GM21528 (cell line): ENCODE measurements at regions not wholly inside any gene's neighbourhood (a gene's known extent, or its start where the extent isn't known, plus 50 kb on each side); places are given as distances from the start of the nearest gene placed in this dataset.
"Not testable (repeated sequence)": the region's sequence is repeated elsewhere in the genome, so short reads cannot be mapped to it uniquely, and the experiment has no call there.

ENCODE experiments used
- ATAC-seq: cut with Tn5 transposase; IDR thresholded peaks from one replicate; pipeline ENCODE4 v1.9.1; 2021; ENCODE audit warnings: mild to moderate bottlenecking, moderate library complexity; ENCODE audit not compliant: unreplicated experiment, low FRiP score

DNA sequence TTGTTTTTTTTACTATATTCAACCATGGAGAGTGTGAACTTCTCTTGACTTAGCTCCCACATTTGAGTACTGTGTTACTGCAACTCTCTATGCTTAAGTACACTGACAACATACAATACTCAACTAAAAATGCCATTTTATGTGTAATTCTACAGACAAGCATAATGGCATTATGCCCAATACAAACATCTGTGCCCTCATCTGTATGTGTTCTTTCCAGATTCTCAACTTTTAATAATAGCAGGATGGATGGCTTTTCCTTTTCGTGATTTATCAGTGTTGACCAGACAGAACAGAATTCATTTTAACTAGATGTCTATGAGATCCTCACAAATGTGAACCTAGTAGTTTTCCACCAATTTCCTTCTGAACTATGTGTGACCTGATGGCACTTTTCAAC lies 84.2 kb upstream of the MARCKS start:
- no peak for ATAC-seq

DNA sequence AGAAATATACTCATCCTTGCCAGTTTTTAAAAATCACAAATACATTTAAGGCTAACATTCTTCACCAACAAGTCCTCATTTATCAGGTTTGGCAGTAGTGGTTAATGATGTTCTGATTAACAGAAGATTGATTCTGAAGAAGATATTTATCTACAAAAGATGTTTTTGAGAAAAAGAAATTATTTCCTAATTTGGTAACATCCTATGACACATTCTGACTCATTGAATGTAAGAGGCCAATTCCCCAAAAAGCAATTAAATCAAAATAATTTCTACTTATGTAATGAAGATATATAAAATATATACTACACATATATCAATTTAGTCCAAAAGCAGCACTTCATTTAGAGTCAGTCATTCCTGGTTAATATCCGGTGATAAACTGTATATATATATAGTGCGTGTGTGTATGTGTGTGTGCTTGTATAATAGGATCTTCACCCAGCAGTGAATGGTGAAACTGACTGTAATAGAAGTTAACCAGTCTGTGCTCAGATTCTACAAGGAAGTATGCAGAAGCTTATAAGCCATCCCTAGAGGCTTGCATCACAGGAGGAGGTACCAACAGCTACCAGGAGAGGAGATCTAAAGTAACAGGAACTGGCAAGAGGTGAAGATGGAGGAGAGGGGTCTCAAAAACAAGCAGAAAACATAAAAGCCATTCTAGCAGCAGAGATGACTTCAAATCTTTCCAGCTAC lies 82.9 kb upstream of the MARCKS start:
- no peak for ATAC-seq

DNA sequence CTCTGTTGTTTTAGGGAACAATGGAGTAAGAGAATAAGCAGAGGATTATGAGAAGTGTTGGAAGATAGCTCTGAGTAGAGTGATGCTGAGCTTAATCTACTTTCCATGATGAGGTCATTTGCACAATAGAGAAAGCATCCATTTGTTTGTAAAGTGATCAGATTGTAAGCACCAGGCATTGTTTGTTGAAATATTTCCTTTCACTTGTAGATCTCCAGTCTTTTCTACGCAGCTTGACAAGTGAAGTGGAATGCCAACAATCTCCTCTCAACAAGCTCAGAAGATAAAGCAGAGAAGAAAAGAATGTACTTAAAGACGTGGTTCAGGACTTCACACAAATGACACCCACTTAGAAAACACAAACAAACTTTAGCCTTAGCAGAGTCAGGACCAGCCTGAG lies 80.1 kb upstream of the MARCKS start:
- ATAC-seq: no peak

DNA sequence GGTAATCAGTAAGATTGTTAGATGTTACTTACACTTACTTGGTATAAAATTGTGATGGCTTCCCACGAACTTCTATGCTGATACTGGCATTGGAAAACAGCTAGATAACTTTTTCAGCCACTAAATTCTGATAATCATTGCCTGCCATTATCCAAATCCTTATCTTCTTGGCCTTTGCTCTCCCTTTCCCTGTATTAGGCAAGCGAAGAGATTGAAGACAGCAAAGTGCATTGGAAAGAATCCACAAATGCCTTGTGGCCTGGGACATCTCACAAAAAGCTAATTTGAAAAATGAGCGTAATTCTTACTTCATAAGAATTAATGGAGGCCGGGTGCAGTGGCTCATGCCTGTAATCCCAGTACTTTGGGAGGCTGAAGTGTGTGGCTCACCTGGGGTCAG lies 79.5 kb upstream of the MARCKS start:
- ATAC-seq: no peak

DNA sequence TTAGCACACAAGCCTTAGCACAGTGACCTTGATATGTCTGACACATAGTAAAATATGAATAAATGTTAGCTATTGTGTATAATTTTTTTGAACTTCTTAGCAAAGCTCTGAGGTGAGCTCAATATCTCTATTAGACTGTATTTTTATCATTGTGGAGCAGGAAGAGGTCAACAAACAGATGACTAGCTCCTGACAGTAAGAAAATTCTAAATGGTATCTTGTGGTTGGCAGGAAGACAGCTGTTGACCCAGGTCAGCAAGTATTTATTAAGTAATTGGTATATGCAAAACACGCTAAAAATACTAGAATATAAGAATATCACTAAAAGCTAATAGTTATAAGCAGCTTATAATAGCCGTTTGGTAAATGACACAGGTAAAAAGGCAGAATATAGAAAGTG lies 77.5 kb upstream of the MARCKS start:
- no peak for ATAC-seq

DNA sequence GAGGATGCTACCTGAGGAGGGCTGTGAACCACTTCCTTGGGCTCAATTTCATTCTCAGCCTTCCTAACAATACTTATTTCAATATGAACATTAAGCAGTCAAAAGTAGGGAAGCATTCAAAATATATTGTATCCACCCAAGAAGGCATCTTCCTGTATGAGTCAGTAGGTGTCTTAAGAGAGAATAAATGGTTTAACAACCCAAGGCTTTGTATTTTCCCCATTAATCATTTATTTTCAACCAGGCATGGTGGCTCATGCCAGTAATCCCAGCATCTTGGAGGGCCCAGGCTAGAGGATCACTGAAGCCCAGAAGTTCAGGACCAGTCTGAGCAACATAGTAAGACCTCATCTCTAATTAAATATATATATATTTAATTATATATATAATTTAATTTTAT lies 74.5 kb upstream of the MARCKS start:
- ATAC-seq: no peak

DNA sequence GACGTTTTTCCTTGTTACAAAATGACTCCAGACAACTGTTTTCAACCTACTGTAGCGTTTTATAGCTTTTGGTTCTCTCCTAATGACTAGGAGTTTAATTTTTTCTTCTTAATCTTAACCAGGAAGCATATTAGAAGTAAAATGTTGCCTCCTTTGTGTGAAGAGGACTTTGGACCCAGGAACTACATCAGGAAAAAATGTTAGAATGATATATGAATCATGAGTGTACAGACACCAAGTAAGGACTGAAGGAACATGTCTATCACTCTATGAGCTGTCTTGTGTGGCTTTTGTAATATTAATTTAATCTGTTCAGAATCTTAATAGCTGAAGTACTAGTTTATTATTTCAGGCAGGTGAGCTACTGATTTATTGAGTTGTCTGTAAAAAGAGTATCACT lies 71.0 kb upstream of the MARCKS start:
- ATAC-seq: no peak

DNA sequence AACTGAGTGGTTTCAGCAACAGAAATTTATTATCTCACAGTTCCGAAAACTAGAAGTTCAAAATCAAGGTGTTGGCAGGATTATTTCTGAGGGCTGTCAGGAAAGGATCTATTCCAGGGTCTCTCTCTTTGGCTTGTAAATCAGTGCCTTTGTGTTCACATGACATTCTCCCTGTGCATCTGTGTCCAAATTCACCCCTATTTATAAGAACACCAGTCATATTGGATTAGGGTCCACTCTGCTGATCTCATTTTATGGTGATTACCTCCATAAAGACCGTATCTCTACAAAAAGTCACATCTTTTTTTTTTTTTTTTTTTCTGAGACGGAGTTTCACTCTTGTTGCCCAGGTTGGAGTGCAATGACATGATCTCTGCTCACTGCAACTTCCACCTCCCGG lies 68.6 kb upstream of the MARCKS start:
- no peak for ATAC-seq

DNA sequence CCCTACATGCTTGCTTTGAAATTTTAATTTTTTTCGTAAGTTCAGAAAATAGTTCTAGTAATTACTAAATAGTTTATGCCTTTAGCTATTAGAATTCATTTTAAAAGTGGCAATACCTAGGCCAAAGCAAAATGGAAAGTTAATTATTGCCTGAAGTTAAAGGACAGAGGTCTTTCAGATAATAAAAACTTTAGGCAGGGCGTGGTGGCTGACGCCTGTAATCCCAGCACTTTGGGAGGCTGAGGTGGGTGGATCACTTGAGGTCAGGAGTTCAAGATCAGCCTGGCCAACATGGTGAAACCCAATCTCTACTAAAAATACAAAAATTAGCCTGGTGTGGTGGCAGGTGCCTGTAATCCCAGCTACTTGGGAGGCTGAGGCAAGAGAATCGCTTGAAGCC lies 65.9 kb upstream of the MARCKS start:
- not testable (repeated sequence) for ATAC-seq

DNA sequence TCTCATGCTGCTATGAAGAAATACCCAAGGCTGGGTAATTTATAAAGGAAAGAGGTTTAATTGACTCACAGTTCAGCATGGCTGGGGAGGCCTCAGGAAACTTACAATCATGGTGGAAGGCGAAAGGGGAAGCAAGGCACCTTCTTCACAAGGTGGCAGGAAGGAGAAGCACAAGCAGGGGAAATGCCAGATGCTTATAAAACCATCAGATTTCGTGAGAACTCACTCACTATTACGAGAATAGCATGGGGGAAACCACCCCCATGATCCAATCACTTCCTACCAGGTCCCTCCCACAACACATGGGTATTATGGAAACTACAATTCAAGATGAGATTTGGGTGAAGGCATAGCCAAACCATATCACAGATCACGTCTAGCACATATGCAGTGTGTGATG lies 61.8 kb upstream of the MARCKS start:
- not testable (repeated sequence) for ATAC-seq

DNA sequence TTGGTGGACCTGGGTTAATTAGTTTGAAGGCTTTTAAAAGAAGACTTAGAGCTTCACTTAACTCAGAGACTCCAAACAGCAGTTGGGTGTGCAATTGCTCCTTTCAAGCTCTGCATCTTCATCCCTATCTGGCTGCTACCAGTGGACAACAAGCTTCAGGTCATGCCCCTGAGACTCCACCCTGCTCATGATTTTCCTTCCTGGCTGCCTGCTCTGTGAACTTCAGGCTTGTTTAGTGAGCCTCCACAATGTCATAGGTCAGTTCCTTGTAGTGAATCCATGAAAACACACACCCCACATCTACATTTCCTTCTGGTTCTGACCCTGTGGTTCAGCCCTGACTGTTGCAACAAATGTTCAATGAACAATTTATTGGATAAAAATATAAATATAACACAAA lies 61.1 kb upstream of the MARCKS start:
- ATAC-seq: no peak

DNA sequence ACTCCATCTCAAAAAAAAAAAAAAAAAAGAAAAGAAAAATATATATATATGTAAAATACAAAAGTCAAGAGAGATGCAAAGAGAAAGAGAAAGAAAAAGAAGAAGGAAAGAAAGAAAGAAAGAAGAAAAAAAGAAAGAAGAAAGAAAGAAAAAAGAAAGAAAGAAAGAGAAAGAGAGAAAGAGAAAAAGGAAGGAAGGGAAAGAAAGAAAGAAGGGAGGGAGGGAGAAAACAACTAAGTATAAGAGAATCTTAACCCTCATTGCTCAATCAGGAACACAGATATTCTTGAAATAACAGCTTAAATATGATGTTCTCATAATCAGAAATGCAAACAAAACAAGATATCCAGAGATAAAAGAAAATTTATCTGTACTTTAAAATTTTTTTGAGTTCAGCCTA lies 54.4 kb upstream of the MARCKS start:
- ATAC-seq: no peak

DNA sequence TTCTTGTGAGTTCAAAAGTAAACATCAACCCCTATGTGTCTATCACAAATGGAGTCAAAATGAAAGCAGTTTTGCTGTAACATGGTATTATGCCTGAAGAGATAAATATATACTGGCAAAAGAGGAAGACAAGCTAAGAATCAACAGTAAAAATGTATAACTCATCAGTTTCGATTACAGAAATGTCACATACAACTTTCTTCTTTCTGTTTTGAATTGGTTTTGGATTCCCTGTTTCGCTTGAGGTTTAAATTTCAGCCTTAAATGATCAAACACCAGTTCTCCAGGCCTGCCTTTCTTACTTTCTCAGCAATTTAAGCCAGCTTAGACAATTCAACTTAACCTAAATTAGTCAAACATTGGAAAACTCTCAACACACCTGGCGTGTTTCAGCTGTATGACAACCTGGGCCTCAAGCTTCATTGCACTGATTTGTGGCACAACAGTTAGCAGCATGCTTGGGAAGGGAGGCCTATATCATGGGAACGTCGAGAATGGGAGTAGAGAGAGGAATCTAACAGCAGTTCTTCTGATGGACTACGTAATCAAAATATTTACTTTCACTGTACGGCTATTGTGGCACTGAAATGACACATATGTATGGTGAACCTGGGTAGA lies 51.9 kb upstream of the MARCKS start:
- ATAC-seq: peak; percentile 87

DNA sequence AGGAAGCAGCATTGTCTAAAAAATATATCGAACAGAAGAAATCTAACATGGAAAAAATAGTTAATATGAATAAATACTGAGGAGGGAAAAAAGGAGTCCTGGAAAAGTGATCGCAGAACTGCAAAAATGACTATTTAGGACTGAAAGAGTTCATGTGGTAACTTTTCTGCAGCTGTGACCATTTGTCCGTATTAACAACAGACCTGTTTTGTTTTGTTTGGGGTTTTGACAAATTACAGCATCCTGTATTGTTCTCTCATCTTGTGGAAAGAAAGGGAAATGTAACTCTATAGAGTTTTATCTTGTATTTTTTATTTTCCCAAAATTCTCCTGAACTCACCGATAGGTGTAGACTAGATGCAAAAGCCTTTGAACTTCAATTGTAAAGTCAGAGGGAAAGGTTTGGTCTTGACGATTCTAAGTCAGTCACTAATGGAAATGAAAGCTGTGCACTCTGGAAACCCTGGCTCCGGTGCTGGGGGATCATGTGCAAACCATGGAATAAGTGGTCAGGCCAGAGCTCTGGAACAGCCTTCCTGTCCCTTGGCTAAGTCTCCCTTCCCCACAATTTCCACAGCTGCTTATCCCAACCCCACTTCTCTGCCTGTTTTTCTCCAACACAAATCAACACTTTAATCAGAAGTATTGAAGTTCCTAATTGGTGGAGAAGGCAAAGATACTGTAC lies 51.2 kb upstream of the MARCKS start:
- ATAC-seq: no peak
